ENCODE measurements at regions not wholly inside any gene's neighbourhood (a gene's known extent, or its start where the extent isn't known, plus 50 kb on each side); places are given as distances from the start of the nearest gene placed in this dataset.
"Not testable (repeated sequence)": the region's sequence is repeated elsewhere in the genome, so short reads cannot be mapped to it uniquely, and the experiment has no call there.

GRCh38 chr5:1732238-1732941 lies 67.2 kb downstream of the MRPL36 start:
- no peak for DNase-seq
- in situ Hi-C loops (cut with MboI; ENCODE audit: low pct_unique_long_range_greater_than_20kb, low sequenced_read_pairs): no loop called here

GRCh38 chr5:1731855-1732237 lies 67.8 kb downstream of the MRPL36 start:
- DNase-seq; in situ Hi-C loops (cut with MboI; ENCODE audit: low pct_unique_long_range_greater_than_20kb, low sequenced_read_pairs): not testable (repeated sequence)

DNA sequence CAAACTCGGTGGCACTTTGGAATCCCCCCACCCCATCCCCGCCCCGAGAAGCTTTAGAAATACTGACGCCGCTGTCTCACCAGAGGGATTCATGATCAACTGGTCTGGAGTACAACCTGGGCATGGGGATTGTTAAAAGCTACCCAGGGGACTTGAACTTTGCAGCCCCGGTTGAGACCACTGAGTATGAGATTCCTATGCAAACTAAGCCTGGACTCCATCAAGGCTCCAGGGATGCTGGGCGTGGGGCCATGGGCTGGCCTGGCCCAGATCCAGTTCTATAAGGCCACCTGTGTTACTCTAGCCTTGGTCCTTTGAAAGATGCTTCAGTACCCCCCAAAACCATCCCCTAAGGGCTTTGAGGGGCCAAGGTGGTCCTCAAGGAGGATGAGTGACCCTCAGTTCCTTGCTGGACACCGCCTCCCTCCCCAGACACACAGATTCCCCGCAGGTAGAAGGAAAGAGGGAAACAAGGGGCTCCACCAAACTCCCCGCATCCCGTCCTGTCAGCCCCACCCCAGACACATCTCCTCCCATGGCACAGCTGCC lies 68.5 kb downstream of the MRPL36 start:
- no peak for DNase-seq
- in situ Hi-C loops (cut with MboI; ENCODE audit: low pct_unique_long_range_greater_than_20kb, low sequenced_read_pairs): no loop called here

- DNase-seq: no peak
- in situ Hi-C loops (cut with MboI; ENCODE audit: low pct_unique_long_range_greater_than_20kb, low sequenced_read_pairs): no loop called here
Observed at GRCh38 chr5:1730487-1730847, 69.2 kb downstream of the MRPL36 start.

DNA sequence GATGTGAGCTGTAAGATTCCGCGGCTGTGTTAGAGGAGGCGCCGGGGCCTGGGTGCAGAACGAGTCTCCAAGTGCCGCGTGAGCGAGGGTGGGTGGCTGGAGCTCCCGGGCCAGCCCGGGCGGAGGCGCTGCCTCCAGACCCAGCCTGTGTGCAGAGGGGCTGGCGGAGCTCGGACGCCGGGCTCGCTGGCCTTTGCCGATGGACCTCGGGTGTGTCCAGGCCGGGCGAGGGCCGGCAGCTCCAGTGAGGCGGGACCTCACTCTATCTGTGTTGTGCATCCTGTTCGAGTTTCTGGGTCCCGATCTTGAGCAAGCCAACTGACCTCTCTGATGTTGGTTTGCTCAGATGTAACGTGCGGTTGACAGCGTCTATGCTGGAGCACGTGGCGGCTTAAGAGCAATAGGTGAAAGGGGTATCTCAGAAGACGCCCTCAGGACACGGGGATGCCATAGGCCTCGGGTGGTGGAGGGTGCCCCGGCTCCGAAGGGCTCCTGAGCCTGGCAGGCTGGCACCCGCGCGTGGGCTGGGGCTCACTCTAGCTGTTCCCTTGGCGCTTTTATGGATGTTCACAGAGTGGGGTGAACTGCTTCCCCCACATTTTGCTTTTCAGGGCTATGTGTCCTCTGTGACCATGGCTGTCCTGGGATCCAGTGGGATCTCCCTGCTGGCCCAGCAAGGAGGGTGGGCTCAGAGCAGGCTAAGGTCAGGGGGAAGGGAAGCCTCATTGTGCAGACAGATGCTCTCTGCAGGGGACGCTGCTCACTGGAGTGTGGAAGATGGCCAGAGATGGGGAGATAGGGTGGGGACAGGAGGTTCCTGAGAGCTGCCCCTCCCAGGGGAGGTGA lies 69.8 kb downstream of the MRPL36 start:
- no peak for DNase-seq
- in situ Hi-C loops (cut with MboI; ENCODE audit: low pct_unique_long_range_greater_than_20kb, low sequenced_read_pairs): no loop called here

DNA sequence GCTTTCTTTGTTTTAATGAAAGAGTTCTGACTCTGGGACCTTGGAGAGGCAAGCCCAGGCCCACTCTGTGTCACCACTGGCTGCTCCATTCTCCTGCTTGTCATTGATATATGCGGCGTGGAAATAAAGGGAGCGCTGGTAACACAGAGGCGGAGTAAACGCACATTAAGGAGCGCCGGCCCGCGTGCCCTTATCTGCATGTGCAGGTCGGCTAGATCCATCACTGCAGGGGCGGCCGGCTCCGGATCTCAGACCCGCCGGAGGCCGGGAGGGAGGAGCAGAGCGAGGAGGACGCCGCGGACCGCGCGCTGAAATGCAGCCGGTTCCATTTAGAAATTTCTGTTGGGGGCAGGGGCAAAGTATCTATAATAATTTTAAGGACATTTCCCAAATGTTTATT lies 70.8 kb downstream of the MRPL36 start:
- in situ Hi-C loops (cut with MboI; ENCODE audit: low pct_unique_long_range_greater_than_20kb, low sequenced_read_pairs): no loop called here
- DNase-seq: no peak

DNA sequence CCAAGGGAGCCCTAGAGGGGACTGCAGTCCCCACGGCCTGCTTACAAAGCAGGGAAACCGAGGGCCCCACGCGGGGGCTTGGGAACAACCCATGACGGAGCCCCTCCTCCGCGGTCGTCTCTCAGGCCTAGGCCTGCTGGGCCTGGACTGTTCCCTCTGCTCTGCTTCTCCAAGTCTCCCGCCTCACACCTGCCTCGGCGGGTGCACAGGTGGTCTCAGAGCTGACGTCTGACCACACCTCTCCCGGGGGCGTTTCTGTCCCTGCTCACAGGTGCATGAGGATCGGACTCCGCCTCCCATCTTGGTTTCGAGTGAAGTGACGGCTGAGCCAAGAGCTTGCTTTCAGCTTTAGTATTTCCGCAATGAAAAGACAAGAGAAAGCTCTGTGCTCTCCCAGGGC lies 72.1 kb downstream of the MRPL36 start:
- in situ Hi-C loops (cut with MboI; ENCODE audit: low pct_unique_long_range_greater_than_20kb, low sequenced_read_pairs): no loop called here
- DNase-seq: no peak

DNA sequence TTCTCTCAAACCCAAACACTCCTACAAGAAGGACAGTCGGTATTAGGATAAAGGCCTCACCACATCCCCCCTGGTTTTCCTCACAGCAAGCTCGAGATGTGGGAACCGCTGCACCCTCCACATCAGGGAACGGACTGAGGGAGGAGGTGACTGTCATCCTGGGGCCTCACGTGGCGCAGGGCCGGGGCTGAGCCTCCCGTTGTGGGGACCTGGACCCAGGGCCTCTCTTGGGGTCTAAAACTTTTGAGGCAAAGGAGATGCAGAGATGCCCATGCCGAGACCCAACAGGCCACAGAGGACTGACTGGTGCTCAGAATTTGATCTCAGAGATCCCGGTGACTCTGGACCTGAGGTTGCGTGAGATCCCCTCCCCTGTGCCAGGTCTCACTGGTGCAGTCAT lies 72.7 kb downstream of the MRPL36 start:
- in situ Hi-C loops (cut with MboI; ENCODE audit: low pct_unique_long_range_greater_than_20kb, low sequenced_read_pairs): no loop called here
- no peak for DNase-seq

GRCh38 chr5:1726469-1726865 lies 73.2 kb downstream of the MRPL36 start:
- no peak for DNase-seq
- in situ Hi-C loops (cut with MboI; ENCODE audit: low pct_unique_long_range_greater_than_20kb, low sequenced_read_pairs): no loop called here

GRCh38 chr5:1725641-1726468 lies 73.8 kb downstream of the MRPL36 start:
- in situ Hi-C loops (cut with MboI; ENCODE audit: low pct_unique_long_range_greater_than_20kb, low sequenced_read_pairs): no loop called here
- DNase-seq: no peak

DNA sequence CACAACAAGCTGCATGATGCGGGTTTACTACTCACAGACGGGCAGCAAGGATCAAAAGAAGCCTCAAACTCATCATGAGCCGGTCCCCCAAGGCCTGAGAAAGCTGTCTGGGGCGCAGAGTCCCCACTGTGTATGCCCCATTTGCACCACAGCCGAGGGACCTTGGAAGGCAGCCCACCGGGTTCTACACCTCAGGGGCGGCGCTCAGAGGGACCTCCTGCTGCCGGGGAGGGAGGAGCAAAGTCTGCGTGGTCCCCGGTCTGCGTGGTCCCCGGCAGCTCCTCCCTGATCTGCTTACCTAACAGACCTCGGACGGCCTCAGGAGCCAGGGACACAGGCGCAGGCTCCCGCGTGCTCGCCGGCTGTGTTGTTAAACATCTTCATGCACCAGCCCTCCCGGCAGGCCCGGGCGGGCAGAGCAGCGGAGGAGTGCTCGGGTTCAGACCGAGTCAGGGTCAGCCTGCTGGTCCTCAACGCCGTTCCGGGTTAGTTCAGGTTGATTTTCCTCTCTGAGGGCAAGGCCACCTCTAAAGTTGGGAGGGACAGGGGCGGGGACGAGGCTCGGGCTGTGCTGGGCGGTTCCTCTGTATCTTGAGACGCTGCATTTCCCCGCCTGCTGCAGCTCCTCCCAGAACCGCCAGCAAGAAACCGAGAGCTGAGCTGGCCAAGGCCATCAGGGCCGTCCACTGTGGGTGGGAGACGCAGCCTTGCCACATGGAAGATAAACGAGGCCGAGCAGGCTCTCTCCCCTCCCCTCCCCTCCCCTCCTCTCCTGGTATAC lies 74.6 kb downstream of the MRPL36 start:
- in situ Hi-C loops (cut with MboI; ENCODE audit: low pct_unique_long_range_greater_than_20kb, low sequenced_read_pairs): no loop called here
- no peak for DNase-seq

- in situ Hi-C loops (cut with MboI; ENCODE audit: low pct_unique_long_range_greater_than_20kb, low sequenced_read_pairs): no loop called here
- DNase-seq: no peak
Observed at GRCh38 chr5:1723957-1724821, 75.4 kb downstream of the MRPL36 start.

GRCh38 chr5:1723476-1723875 lies 76.2 kb downstream of the MRPL36 start:
- DNase-seq: no peak
- in situ Hi-C loops (cut with MboI; ENCODE audit: low pct_unique_long_range_greater_than_20kb, low sequenced_read_pairs): no loop called here

- in situ Hi-C loops (cut with MboI; ENCODE audit: low pct_unique_long_range_greater_than_20kb, low sequenced_read_pairs): no loop called here
- DNase-seq: no peak
Observed at GRCh38 chr5:1722877-1723276, 76.8 kb downstream of the MRPL36 start.

DNA sequence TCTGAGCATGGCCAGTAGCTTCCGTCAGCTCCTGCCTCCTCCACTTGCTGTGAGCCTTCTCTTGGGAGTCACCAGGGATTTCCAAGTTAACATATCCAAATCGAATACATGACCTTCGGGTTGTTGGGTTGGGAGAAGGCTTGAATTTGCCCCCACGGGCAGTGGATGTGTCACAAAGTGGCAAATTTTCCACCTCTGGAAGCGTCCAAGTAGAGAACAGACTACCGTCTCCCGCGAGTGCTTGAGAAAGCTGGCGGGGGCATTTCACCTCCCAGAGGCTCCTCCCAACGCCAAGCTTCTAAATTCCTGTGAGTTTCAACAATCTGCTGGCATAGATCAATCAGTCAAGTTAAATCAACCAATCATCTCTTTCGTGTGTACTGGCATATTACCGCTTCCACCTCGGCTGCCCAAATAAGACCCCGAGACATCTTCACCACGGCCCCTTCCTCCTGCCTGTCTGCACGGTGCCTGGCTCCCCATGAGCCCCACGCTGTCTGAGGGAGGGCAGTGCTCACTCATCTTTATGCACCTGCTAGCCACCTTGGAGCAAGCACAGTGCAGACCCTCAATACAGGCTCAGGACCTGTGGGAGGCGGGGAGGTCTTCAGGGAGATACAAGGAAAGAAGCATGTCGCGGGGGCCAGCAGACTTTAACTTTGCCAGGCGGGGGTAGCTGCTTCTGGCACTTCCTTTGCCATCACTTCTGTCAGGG lies 79.1 kb downstream of the MRPL36 start:
- in situ Hi-C loops (cut with MboI; ENCODE audit: low pct_unique_long_range_greater_than_20kb, low sequenced_read_pairs): no loop called here

DNA sequence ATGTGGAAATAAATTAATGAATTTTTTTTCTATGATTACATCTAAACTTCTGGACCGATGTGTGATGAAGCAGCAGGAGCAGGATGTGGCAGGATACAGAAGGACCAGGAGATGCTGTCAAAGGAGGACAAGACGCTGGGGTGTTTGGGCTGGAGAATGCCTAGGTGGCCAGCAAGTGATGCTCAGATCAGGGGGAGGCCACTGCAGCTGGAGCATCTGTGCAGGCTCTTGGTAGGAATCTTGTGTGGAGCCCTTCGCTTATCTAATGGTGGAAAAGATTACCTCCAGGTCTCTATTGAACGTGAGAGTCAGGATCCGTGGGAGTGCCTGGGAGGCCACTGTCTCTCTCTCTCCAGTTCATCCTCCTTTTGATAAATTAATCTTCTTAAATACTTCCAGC lies 79.8 kb downstream of the MRPL36 start:
- no peak for DNase-seq
- in situ Hi-C loops (cut with MboI; ENCODE audit: low pct_unique_long_range_greater_than_20kb, low sequenced_read_pairs): no loop called here

More for the DNA sequence above, 79.1 kb downstream of the MRPL36 start:
- no peak for DNase-seq

GRCh38 chr5:1718669-1719068 lies 81.0 kb downstream of the MRPL36 start:
- DNase-seq: peak; percentile 3
- in situ Hi-C loops (cut with MboI; ENCODE audit: low pct_unique_long_range_greater_than_20kb, low sequenced_read_pairs): no loop called here

All from KBM-7 (cell line).